HCT116 (cell line): ENCODE measurements at regions not wholly inside any gene's neighbourhood (a gene's known extent, or its start where the extent isn't known, plus 50 kb on each side); places are given as distances from the start of the nearest gene placed in this dataset.

Experiments used
- ATAC-seq: fragments of 200-7000 bp; cut with Tn5 transposase; 2 replicates; pipeline ENCODE4 v1.9.1; 2020; ENCODE audit warnings: mild to moderate bottlenecking, moderate library complexity
- BruUV-seq: library from RNA; stranded (reverse); fragments of 400-500 nt; replicated peaks from 2 replicates; lab custom pipeline; 2021; lab: Mats Ljungman, UMichigan
- CTCF ChIA-PET: fragments of 300-600 bp; sonication (Branson Sonifier 250); formaldehyde crosslinking; loops from one replicate; lab custom pipeline; 2021; ENCODE audit warnings: antibody characterized with exemption; lab: Charles Lee
- POLR2A ChIA-PET: fragments of 300-600, 350-600 bp; sonication (Branson Sonifier 250); formaldehyde crosslinking; loops from one replicate; lab custom pipeline; 2021; ENCODE audit warnings: antibody characterized with exemption; lab: Charles Lee
- RAD21 ChIA-PET, 2 experiments: fragments of 300-600 bp; sonication (Branson Sonifier 250); formaldehyde crosslinking; loops; one replicate each; lab custom pipeline; 2023; ENCODE audit warnings: low total read pairs in 2 of 2; ENCODE audit not compliant: uncharacterized antibody in 2 of 2, unreplicated experiment in 2 of 2, low non-redundant PET in 1 of 2; lab: Charles Lee
- DNase-seq: peaks from one replicate; pipeline ENCODE4 v3.0.0-alpha.2; 2010; ENCODE audit warnings: low read depth, low spot score
- H2AFZ ChIP-seq: fragments of 200-600 bp; shearing (Covaris generic), sonication (generic); 2 replicates; pipeline ENCODE4 v1.6.1; 2017; ENCODE audit warnings: low read depth, mixed run types, mixed read lengths, antibody characterized with exemption, low read length; ENCODE audit not compliant: poor library complexity, severe bottlenecking
- H3K27ac ChIP-seq: 2 replicates; pipeline ENCODE4 v1.5.1; 2012; ENCODE audit warnings: low read depth, low read length
- H3K27me3 ChIP-seq: fragments of 200-600 bp; sonication (generic); 2 replicates; pipeline ENCODE4 v1.6.1; 2016; ENCODE audit warnings: mixed run types, low read length, mixed read lengths; ENCODE audit not compliant: insufficient read depth
- H3K36me3 ChIP-seq, 2 experiments: fragments of 200-500 bp in 1 of 2; fragments of 200-600 bp in 1 of 2; sonication (Bioruptor generic) in 1 of 2; sonication (generic) in 1 of 2; 2 replicates each; pipeline versions ENCODE4 v1.5.1 to v1.6.1; 2014 to 2016; ENCODE audit warnings: low read length in 2 of 2, inconsistent platforms in 1 of 2, mixed read lengths in 1 of 2, mixed run types in 1 of 2; ENCODE audit not compliant: insufficient read depth in 2 of 2, control insufficient read depth in 1 of 2
- H3K4me1 ChIP-seq, 2 experiments: fragments of 200-600 bp in 1 of 2; sonication (generic) in 1 of 2; 2 replicates each; pipeline versions ENCODE4 v1.5.1 to v1.6.1; 2012 to 2017; ENCODE audit warnings: low read length in 2 of 2, inconsistent platforms in 1 of 2, mild to moderate bottlenecking in 1 of 2, mixed read lengths in 1 of 2, mixed run types in 1 of 2, moderate library complexity in 1 of 2; ENCODE audit not compliant: insufficient read depth in 2 of 2, control insufficient read depth in 1 of 2
- H3K4me2 ChIP-seq: fragments of 200-600 bp; sonication (generic); 2 replicates; pipeline ENCODE4 v1.6.1; 2017; ENCODE audit warnings: mixed run types, low read length, mixed read lengths
- H3K4me3 ChIP-seq, 2 experiments: fragments of 200-600 bp in 1 of 2; sonication (generic) in 1 of 2; replicated peaks in 1 of 2; 2 replicates each; pipeline ENCODE4 v1.5.1; 2011 to 2016; ENCODE audit warnings: low read length in 2 of 2, control low read depth in 1 of 2, low read depth in 1 of 2, mild to moderate bottlenecking in 1 of 2, mixed read lengths in 1 of 2, mixed run types in 1 of 2
- H3K79me2 ChIP-seq: fragments of 200-600 bp; sonication (generic); 2 replicates; pipeline ENCODE4 v1.6.1; 2017; ENCODE audit warnings: mild to moderate bottlenecking, mixed run types, low read length, moderate library complexity, mixed read lengths; ENCODE audit not compliant: insufficient read depth
- H3K9ac ChIP-seq: fragments of 200-600 bp; sonication (generic); 2 replicates; pipeline ENCODE4 v1.6.1; 2016; ENCODE audit warnings: low read length, mixed read lengths
- H3K9me2 ChIP-seq: fragments of 200-600 bp; sonication (generic), shearing (Covaris generic); 2 replicates; pipeline ENCODE4 v1.6.1; 2017; ENCODE audit warnings: mixed run types, mild to moderate bottlenecking, moderate library complexity; ENCODE audit not compliant: insufficient read depth
- H3K9me3 ChIP-seq, 2 experiments: fragments of 200-500 bp in 1 of 2; fragments of 200-600 bp in 1 of 2; sonication (Bioruptor generic) in 1 of 2; sonication (generic) in 1 of 2; 2 replicates each; pipeline ENCODE4 v1.6.1; 2014 to 2017; ENCODE audit warnings: low read length in 2 of 2, mixed read lengths in 2 of 2, inconsistent platforms in 1 of 2, low read depth in 1 of 2, mild to moderate bottlenecking in 1 of 2, mixed run types in 1 of 2, moderate library complexity in 1 of 2; ENCODE audit not compliant: control insufficient read depth in 1 of 2, insufficient read depth in 1 of 2
- H4K20me1 ChIP-seq: fragments of 200-600 bp; sonication (generic), shearing (Covaris generic); 2 replicates; pipeline ENCODE4 v1.6.1; 2017; ENCODE audit warnings: mixed run types, mild to moderate bottlenecking, moderate library complexity; ENCODE audit not compliant: insufficient read depth
- CBX3 ChIP-seq: IDR thresholded peaks from 2 replicates; pipeline ENCODE4 v1.6.1; 2012; ENCODE audit warnings: low read depth
- CEBPB ChIP-seq: IDR thresholded peaks from 2 replicates; pipeline ENCODE4 v1.6.1; 2012; ENCODE audit warnings: low read depth
- EGR1 ChIP-seq: IDR thresholded peaks from 2 replicates; pipeline ENCODE4 v1.6.1; 2012; ENCODE audit warnings: low read depth
- ELF1 ChIP-seq: IDR thresholded peaks from 2 replicates; pipeline ENCODE4 v1.6.1; 2012; ENCODE audit warnings: low read depth, borderline replicate concordance
- EZH2 ChIP-seq: fragments of 200-600 bp; sonication (generic); IDR thresholded peaks from 2 replicates; pipeline ENCODE4 v1.6.1; 2017; ENCODE audit warnings: antibody characterized with exemption, mixed run types
- EZH2phosphoT487 ChIP-seq: fragments of 200-600 bp; IDR thresholded peaks from 2 replicates; pipeline ENCODE4 v1.6.1; 2018; ENCODE audit warnings: antibody characterized with exemption, borderline replicate concordance
- FOSL1 ChIP-seq: IDR thresholded peaks from 2 replicates; pipeline ENCODE4 v1.6.1; 2012; ENCODE audit warnings: low read depth
- JUND ChIP-seq: IDR thresholded peaks from 2 replicates; pipeline ENCODE4 v1.6.1; 2012
- POLR2AphosphoS5 ChIP-seq: IDR thresholded peaks from 2 replicates; pipeline ENCODE4 v1.6.1; 2011; ENCODE audit warnings: mild to moderate bottlenecking, low read depth, low read length, moderate library complexity
- RAD21 ChIP-seq: IDR thresholded peaks from 2 replicates; pipeline ENCODE4 v1.6.1; 2012; ENCODE audit warnings: low read depth, mild to moderate bottlenecking
- SIN3A ChIP-seq: IDR thresholded peaks from 2 replicates; pipeline ENCODE4 v1.6.1; 2012; ENCODE audit warnings: low read depth
- SP1 ChIP-seq: IDR thresholded peaks from 2 replicates; pipeline ENCODE4 v1.6.1; 2012; ENCODE audit warnings: low read depth
- SRF ChIP-seq: IDR thresholded peaks from 2 replicates; pipeline ENCODE4 v1.6.1; 2012; ENCODE audit warnings: low read depth
- TCF7L2 ChIP-seq: IDR thresholded peaks from 2 replicates; pipeline ENCODE4 v1.7.0; 2011; ENCODE audit warnings: borderline replicate concordance, inconsistent platforms; ENCODE audit not compliant: insufficient read depth, insufficient read length; ENCODE audit errors: extremely low read depth
- ZNF274 ChIP-seq: fragments of 200-500 bp; sonication (Bioruptor generic); IDR thresholded peaks from 2 replicates; pipeline ENCODE4 v1.6.1; 2014; ENCODE audit warnings: mild to moderate bottlenecking, low read depth, low read length, inconsistent platforms
- intact Hi-C: fragments of 100-400 bp; cut with micrococcal nuclease; formaldehyde crosslinking; loops from 2 replicates; pipeline ENCODE4 v1.10.0; 2022
- TF ChIP-seq, protein P1 (sequence below), 3 experiments: fragments of 200-600 bp in 1 of 3; sonication (generic) in 1 of 3; IDR thresholded peaks in 2 of 3; conservative IDR thresholded peaks in 1 of 3; 2 replicates each; pipeline ENCODE4 v1.5.1; 2012 to 2017; ENCODE audit warnings: low read depth in 2 of 3, low read length in 2 of 3, antibody characterized with exemption in 1 of 3, borderline replicate concordance in 1 of 3, control low read depth in 1 of 3, mild to moderate bottlenecking in 1 of 3, mixed read lengths in 1 of 3, mixed run types in 1 of 3, moderate library complexity in 1 of 3; ENCODE audit not compliant: insufficient read depth in 1 of 3
- TF ChIP-seq, protein P2 (sequence below): IDR thresholded peaks from 2 replicates; pipeline ENCODE4 v1.6.1; 2011; ENCODE audit warnings: mild to moderate bottlenecking, low read length, moderate library complexity; ENCODE audit not compliant: insufficient replicate concordance; ENCODE audit errors: extremely low read depth
- TF ChIP-seq, protein P3 (sequence below): IDR thresholded peaks from 2 replicates; pipeline ENCODE4 v1.6.1; 2012
- TF ChIP-seq, protein P4 (sequence below): IDR thresholded peaks from 2 replicates; pipeline ENCODE4 v1.6.1; 2012; ENCODE audit warnings: low read depth
- TF ChIP-seq, protein P5 (sequence below): IDR thresholded peaks from 2 replicates; pipeline ENCODE4 v1.6.1; 2012

DNA sequence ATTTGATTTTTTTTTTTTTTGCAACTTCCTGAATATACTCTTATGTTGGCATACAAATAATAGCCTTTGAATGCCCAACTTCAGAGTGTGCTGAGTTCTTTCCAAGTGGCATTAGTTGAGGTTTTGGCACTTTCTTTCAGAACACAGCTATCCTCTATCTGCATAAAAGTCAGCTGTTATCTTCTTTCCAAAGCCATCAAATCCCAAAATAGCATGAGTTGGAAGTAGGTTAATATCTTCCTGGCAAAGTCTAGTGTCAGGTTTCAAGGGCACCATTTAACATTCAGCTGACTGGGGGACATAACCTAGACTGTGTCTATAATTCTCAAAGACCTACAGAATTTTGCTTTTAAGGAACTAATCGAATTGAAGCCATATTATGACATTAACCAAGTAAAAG, 223.9 kb downstream of the PLPP3 start:
- ChIA-PET CTCF (no interaction called here), POLR2A (no interaction called here), RAD21 (no interaction called here)
- ATAC-seq (no peak), DNase-seq (no peak)
- Histone ChIP-seq H3K9ac (no peak overlapping the region), H3K27me3 (no peaks in the 10 kb centered on the region), H2AFZ (no peak overlapping the region), H3K4me3 (no peak overlapping the region), H3K4me2 (no peak overlapping the region), H3K9me3 (no peaks in the 10 kb centered on the region), H3K27ac (no peak overlapping the region), H4K20me1 (no peaks in the 10 kb centered on the region), H3K79me2 (no peaks in the 10 kb centered on the region), H3K9me2 (no peaks in the 10 kb centered on the region)
- BruUV-seq = no TSS peak
- intact Hi-C loops = loop anchor here (10.0 kb wide), 1 partner anchor 59 kb away; no protein-coding TSS in a partner anchor
- no peak for TF ChIP-seq SIN3A
- no peak for TF ChIP-seq CEBPB
- TF ChIP-seq, protein P1, sequence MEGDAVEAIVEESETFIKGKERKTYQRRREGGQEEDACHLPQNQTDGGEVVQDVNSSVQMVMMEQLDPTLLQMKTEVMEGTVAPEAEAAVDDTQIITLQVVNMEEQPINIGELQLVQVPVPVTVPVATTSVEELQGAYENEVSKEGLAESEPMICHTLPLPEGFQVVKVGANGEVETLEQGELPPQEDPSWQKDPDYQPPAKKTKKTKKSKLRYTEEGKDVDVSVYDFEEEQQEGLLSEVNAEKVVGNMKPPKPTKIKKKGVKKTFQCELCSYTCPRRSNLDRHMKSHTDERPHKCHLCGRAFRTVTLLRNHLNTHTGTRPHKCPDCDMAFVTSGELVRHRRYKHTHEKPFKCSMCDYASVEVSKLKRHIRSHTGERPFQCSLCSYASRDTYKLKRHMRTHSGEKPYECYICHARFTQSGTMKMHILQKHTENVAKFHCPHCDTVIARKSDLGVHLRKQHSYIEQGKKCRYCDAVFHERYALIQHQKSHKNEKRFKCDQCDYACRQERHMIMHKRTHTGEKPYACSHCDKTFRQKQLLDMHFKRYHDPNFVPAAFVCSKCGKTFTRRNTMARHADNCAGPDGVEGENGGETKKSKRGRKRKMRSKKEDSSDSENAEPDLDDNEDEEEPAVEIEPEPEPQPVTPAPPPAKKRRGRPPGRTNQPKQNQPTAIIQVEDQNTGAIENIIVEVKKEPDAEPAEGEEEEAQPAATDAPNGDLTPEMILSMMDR (IDR thresholded peaks at IDR 0.05 in 2 of 3, conservative IDR thresholded peaks at IDR 0.05 in 1 of 3; ENCODE audit: borderline replicate concordance in 1 of 3, insufficient read depth in 1 of 3, low read depth in 2 of 3, low read length in 2 of 3) = no peak
- TF ChIP-seq, protein P2, sequence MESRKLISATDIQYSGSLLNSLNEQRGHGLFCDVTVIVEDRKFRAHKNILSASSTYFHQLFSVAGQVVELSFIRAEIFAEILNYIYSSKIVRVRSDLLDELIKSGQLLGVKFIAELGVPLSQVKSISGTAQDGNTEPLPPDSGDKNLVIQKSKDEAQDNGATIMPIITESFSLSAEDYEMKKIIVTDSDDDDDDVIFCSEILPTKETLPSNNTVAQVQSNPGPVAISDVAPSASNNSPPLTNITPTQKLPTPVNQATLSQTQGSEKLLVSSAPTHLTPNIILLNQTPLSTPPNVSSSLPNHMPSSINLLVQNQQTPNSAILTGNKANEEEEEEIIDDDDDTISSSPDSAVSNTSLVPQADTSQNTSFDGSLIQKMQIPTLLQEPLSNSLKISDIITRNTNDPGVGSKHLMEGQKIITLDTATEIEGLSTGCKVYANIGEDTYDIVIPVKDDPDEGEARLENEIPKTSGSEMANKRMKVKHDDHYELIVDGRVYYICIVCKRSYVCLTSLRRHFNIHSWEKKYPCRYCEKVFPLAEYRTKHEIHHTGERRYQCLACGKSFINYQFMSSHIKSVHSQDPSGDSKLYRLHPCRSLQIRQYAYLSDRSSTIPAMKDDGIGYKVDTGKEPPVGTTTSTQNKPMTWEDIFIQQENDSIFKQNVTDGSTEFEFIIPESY = no peak
- TF ChIP-seq CBX3 = no peak
- no peak for TF ChIP-seq EZH2phosphoT487
- no peak for TF ChIP-seq EGR1
- TF ChIP-seq RAD21 = no peak
- no peak for TF ChIP-seq ELF1
- no peak for TF ChIP-seq EZH2
- TF ChIP-seq, protein P3, sequence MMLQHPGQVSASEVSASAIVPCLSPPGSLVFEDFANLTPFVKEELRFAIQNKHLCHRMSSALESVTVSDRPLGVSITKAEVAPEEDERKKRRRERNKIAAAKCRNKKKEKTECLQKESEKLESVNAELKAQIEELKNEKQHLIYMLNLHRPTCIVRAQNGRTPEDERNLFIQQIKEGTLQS = no peak
- no peak for TF ChIP-seq TCF7L2
- TF ChIP-seq, protein P4, sequence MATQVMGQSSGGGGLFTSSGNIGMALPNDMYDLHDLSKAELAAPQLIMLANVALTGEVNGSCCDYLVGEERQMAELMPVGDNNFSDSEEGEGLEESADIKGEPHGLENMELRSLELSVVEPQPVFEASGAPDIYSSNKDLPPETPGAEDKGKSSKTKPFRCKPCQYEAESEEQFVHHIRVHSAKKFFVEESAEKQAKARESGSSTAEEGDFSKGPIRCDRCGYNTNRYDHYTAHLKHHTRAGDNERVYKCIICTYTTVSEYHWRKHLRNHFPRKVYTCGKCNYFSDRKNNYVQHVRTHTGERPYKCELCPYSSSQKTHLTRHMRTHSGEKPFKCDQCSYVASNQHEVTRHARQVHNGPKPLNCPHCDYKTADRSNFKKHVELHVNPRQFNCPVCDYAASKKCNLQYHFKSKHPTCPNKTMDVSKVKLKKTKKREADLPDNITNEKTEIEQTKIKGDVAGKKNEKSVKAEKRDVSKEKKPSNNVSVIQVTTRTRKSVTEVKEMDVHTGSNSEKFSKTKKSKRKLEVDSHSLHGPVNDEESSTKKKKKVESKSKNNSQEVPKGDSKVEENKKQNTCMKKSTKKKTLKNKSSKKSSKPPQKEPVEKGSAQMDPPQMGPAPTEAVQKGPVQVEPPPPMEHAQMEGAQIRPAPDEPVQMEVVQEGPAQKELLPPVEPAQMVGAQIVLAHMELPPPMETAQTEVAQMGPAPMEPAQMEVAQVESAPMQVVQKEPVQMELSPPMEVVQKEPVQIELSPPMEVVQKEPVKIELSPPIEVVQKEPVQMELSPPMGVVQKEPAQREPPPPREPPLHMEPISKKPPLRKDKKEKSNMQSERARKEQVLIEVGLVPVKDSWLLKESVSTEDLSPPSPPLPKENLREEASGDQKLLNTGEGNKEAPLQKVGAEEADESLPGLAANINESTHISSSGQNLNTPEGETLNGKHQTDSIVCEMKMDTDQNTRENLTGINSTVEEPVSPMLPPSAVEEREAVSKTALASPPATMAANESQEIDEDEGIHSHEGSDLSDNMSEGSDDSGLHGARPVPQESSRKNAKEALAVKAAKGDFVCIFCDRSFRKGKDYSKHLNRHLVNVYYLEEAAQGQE = no peak
- TF ChIP-seq JUND = no peak
- TF ChIP-seq POLR2AphosphoS5 = no peak
- no peak for TF ChIP-seq FOSL1
- no peak for TF ChIP-seq SP1
- TF ChIP-seq, protein P5, sequence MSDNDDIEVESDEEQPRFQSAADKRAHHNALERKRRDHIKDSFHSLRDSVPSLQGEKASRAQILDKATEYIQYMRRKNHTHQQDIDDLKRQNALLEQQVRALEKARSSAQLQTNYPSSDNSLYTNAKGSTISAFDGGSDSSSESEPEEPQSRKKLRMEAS = no peak
- TF ChIP-seq ZNF274 = no peak
- no peak for TF ChIP-seq SRF
- TF ChIP-seq, all 23 proteins: peak for 0
- Histone ChIP-seq H3K36me3 (no peaks in the 10 kb centered on the region), H3K4me1 (no peaks in the 10 kb centered on the region)
